ENCODE measurements at regions not wholly inside any gene's neighbourhood (a gene's known extent, or its start where the extent isn't known, plus 50 kb on each side); places are given as distances from the start of the nearest gene placed in this dataset.
"Not testable (repeated sequence)": the region's sequence is repeated elsewhere in the genome, so short reads cannot be mapped to it uniquely, and the experiment has no call there.

- TF ChIP-seq POLR2A, TAF1 (IDR thresholded peaks at IDR 0.05; ENCODE audit: low read depth, low read length): not testable (repeated sequence)
Measured at GRCh38 chr16:88260881-88261665, 121.7 kb upstream of the ZNF469 start.
